ENCODE measurements at regions not wholly inside any gene's neighbourhood (a gene's known extent, or its start where the extent isn't known, plus 50 kb on each side); places are given as distances from the start of the nearest gene placed in this dataset.

DNA sequence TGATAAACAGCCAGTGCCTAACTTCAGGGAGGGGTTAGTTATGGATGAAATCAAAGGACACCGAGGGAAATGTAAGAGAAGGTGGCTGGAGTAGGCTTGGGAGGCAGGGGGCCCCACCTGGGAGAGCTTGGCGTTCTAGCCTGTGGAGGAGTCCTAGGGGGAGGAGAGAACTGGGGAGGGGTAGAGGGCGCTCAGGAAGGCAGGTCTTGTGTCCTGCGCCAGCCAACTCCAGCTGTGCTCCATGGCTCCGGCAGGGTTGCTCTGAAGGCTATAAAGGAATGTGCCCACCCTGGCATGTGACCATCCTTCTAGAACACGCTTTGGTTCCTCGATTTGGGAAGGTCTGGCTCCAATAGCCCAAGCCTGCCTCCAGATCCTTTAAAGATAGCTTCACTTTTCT, 96.3 kb downstream of the SEC61G start:
- TF ChIP-seq POLR2A (IDR thresholded peaks at IDR 0.05) = no peak
- no peak for TF ChIP-seq EP300 (IDR thresholded peaks at IDR 0.05)
- TF ChIP-seq, protein P1, sequence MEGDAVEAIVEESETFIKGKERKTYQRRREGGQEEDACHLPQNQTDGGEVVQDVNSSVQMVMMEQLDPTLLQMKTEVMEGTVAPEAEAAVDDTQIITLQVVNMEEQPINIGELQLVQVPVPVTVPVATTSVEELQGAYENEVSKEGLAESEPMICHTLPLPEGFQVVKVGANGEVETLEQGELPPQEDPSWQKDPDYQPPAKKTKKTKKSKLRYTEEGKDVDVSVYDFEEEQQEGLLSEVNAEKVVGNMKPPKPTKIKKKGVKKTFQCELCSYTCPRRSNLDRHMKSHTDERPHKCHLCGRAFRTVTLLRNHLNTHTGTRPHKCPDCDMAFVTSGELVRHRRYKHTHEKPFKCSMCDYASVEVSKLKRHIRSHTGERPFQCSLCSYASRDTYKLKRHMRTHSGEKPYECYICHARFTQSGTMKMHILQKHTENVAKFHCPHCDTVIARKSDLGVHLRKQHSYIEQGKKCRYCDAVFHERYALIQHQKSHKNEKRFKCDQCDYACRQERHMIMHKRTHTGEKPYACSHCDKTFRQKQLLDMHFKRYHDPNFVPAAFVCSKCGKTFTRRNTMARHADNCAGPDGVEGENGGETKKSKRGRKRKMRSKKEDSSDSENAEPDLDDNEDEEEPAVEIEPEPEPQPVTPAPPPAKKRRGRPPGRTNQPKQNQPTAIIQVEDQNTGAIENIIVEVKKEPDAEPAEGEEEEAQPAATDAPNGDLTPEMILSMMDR (IDR thresholded peaks at IDR 0.05) = no peak

Data from stomach (tissue), 4 donors.